Embryonic facial prominence (tissue), 1 donor: ENCODE measurements at regions not wholly inside any gene's neighbourhood (a gene's known extent, or its start where the extent isn't known, plus 50 kb on each side); places are given as distances from the start of the nearest gene placed in this dataset.

ENCODE experiments used
- DNase-seq: peaks from one replicate; pipeline ENCODE4 v3.0.0-alpha.2; 2016; ENCODE audit errors: extremely low spot score

DNA sequence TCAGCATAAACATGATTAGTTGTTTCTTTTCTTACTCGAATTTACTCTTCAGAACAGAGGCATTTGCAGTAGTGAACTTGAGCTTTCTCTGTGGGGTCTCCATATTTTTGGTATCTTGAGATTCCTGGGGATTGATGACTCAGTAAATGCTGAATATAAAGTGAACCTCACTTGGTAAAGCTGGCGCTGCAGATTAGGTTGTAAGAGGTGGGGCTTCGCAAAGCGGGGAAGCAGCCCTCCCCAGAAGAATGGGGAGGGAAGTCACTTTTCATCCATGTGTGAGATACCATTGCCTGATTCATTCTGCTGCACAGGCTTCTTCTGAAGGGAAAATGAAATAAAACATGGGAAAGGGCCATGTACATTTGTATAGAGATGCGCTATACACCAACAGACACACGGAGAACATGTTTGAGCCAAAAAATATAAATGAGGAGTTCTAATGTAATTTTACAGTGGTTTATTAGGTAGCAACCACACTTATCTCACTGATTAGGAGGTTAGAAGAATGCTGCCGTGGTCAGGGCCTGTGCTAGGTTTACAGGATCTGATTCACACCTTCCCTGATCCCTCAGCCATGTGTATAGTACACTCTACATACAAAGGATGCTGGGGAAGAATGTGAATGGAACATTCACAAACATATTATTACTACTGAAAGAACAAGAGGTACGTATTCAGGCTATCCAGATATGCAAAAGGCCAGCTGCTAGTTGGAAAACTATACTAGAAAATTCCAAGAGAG, 63.5 kb downstream of the DNTTIP2 start:
- no peak for DNase-seq

DNA sequence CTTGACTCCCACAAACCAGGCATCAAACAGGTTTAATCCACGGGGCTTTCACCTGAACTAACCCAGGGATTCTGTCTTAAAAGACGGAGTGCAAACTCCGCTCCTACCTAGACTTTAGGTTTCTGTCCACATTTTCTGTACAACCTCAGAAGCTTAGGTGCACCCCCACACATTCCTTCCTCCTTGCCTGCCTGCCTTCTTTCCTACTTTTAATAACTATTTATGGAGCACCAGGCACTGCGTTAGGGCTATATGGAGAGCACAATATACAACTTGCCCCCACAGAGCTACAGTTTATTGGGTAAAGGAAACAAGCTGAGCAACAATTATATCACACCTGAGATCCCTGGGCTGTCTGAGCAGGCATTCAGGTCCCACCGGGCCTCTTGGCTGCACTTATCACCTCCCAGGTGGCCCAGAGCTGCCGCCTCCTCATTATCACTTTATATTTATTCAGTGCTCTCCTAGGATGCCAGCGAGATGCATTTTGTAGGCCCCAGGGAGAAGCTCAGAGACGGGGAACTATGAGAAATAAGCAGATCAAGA, 64.1 kb downstream of the DNTTIP2 start:
- no peak for DNase-seq

DNA sequence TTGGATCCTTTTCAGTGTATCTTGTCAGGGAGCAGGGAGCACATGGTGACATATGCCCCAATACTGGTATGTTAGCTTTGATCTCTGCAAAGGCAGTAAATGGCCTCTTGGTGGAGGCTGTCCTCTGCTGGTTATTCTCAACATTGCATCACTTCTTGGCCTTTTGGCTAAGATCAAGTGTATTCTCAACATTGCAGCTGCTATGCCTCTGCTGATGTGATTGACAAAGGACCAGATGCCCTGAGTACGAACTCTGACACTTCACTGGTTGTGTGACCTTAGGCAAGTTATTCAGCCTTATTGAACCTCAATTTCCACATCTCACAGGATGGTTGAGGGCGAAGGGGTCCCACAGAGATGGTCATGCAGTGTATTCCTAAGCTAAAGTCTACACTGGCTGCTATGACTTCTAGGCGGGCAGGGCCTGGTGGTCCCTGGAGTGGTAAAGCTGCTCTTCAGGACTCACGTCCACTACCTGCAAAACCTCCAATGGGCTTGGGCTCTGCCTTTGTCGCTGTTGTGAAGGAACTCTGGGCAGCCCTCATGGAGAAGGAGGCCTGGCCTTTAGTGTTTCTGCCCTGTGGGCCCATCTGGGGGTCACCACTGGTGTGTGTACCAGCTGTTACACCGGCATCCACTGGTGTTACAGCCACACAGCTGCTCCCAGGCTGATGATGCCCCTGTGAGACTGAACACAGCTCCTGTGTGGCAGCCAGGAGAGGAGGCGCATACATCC, 64.8 kb downstream of the DNTTIP2 start:
- no peak for DNase-seq

GRCh38 chr1:93813076-93813475, 65.9 kb downstream of the DNTTIP2 start:
- peak; percentile 2 for DNase-seq

DNA sequence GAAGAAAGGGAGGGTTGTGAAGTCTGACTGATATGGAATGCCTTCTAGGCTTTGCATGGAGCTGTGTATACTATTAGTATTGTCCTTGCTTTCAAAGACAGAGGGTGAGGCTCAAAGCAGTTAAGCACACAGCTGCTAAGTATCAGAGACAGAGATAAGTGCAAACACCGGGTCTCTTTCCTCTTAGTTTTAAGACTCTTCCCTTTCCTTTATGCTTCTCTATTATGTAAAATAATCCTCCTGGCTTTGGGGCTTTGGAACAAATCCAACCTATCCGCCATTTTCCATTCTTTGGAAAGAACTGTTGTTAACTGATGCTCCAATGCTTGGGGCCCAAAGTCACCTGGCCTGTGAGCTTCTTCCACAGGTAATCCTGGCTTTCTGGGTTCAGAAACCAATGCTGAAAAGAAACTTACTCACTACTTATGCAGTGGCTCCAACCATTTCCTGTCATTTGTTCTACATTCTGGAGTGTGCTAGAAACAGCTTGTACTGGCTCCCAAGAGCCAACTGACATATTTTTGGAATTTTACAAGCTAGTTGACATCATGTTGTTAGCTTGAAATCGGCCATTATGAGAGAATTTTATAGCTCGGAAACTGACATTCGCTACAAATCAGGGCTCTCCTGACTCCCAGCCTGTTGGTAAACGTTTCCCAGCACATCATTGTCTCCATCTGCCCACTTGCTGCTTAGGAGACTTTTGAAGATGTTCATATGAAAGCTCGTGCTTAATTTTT, 67.5 kb downstream of the DNTTIP2 start:
- no peak for DNase-seq

GRCh38 chr1:93810316-93810715, 68.7 kb downstream of the DNTTIP2 start:
- DNase-seq = no peak

- DNase-seq = no peak
Measured at GRCh38 chr1:93808871-93809270, 70.1 kb downstream of the DNTTIP2 start.

- no peak for DNase-seq
Measured at GRCh38 chr1:93807311-93807930, 71.6 kb downstream of the DNTTIP2 start.

DNA sequence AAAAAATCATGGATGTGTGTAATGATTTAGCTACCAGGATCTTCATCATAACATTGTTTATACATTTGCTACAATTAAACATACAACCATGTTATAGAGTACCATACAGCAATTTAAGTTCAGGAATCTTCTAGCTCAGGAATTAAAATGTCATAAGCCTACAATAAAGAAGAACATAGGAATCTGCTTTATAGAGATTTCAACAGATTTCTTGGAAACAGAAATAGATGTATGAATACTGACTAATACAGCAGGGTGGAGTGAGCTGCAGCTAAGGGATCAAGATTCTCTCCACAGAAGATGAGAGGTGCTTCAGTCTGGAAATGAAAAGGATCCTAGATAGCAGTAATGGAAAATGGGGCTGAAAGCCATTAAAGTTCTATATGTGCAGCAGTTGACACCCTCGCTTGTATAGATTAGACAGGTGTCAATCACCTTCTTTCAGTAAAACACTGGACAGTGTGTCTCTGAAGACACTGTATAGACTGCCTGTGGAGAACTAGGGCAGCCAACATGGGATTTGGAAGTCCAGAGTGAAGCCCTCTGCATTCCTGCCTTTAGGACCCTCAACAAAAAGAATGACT, 73.9 kb downstream of the DNTTIP2 start:
- no peak for DNase-seq

DNA sequence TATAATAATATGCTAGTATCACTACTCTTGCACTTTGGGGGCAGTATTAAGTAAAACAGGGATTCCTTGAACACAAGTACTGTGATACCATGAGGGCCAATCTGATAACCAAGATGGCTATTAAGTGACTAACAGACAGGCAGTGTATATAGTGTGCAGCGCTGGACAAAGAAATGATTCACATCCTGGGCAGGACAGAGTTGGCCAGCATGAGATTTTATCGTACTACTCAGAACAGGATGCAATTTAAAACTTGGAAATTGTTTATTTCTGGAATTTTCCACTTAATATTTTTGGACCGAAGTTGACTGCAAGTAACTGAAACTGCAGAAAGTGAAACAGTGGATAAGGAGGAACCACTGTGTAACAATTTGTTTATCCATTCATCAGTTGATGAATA, 74.6 kb downstream of the DNTTIP2 start:
- no peak for DNase-seq

DNA sequence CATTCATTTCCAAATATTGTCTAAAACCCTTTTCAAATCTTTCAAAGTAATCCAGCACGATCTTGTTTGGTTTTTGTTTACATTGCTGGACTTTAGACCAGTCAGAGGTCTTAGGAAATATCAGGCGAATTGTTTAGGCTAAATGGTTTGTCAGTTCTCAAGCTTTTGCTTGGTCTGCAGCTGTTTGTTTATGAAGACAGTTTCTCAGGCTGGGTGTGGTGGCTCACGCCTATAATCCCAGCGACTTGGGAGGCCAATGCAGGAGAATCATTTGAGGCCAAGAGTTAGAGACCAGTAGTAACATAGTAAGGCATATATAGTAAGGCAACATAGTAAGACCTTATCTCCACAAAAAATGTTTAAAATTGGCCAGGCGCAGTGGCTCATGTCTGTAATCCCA, 77.5 kb downstream of the DNTTIP2 start:
- no peak for DNase-seq

DNA sequence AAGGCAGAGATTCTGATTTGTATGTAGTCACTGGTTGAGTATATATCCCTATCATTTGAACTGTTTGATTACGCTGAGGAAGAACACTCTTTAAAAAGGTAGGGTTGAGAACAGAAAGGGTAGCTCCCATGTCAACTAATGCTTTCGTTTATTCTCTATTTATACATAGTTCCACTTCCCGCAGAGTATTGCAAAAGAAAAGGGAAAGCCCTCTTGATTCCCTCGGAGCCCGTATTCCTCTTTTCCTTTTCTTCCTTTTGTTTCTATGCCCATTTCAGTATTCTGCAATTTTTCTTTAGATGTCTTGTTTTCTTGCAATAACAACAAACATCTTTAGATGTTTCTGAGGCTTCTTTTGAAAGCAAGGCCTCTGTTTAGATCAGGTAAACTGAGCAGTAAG, 78.2 kb downstream of the DNTTIP2 start:
- no peak for DNase-seq

DNA sequence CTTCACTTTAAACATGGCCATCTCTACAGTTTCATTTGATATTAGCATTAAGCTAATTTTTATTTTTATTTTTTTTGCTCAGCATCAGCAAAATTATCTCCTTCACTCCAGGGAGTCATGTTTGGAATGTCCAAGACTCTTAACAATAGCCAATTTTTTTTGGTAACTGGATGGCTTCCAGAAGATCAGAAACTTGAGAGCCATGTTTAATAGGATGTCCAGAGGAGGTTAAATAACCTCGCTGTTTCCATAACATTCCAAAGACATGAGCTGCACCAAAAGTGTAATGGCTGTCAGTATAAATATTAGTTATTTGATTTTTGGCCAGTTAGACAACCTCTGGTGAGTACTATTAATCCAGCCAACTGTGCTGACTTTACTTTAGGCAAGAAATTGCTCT, 80.7 kb downstream of the DNTTIP2 start:
- no peak for DNase-seq

GRCh38 chr1:93784538-93784937, 94.5 kb downstream of the DNTTIP2 start:
- DNase-seq = no peak

DNA sequence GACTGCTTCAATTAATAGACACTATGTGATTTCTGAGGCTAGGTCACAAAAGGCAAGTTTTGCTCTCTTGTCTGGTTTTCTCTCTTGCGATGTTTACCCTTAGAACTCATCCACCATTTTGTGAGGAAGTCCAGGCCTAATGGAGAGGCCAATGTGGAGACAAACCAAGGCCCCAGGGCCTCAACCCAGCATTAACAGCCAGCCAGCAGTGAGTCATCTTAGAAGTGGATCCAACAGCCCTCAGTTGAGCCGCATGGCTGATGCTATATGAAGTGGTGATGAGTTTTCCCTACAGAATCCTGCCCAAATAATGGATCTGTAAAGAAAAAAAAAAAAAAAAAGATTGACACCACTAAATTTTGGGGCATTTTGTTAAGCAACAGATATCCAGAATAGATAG, 95.1 kb downstream of the DNTTIP2 start:
- no peak for DNase-seq

GRCh38 chr1:93779540-93780165, 98.0 kb upstream of the BCAR3 start:
- DNase-seq = no peak

GRCh38 chr1:93778457-93778856, 96.8 kb upstream of the BCAR3 start:
- no peak for DNase-seq

DNA sequence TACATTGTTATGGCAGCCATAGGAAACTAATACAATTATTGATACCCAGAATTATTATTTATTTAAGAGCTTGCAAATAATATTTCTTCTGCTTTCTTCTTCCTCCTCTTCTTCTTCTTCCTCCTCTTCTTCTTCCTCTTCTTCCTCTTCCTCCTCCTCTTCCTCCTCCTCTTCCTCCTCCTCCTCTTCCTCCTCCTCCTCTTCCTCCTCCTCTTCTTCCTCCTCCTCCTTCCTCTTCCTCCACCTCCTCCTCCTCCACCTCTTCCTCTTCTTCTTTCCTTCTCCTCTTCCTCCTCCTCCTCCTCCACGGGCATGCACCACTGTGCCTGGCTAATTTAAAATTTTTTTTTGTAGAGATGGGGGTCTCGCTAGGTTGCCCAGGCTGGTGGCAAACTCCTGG, 95.6 kb upstream of the BCAR3 start:
- DNase-seq = no peak

- no peak for DNase-seq
Measured at GRCh38 chr1:93776728-93777127, 95.1 kb upstream of the BCAR3 start.

- DNase-seq = no peak
Measured at GRCh38 chr1:93775224-93775623, 93.6 kb upstream of the BCAR3 start.

- no peak for DNase-seq
Measured at GRCh38 chr1:93774707-93775106, 93.1 kb upstream of the BCAR3 start.
